Heart right ventricle (tissue), 16 donors: ENCODE measurements at regions not wholly inside any gene's neighbourhood (a gene's known extent, or its start where the extent isn't known, plus 50 kb on each side); places are given as distances from the start of the nearest gene placed in this dataset.

Experiments
- ATAC-seq, 8 donors: fragments of 200-7000 bp; cut with Tn5 transposase; one replicate each; pipeline ENCODE4 v1.9.1; 2020; ENCODE audit warnings: mild to moderate bottlenecking in 8 of 8, moderate library complexity in 8 of 8, moderate number of reproducible peaks in 1 of 8
- DNase-seq, 2 donors: peaks; one replicate each; pipeline ENCODE4 v3.0.0-alpha.2; 2020
- H3K27ac ChIP-seq, 10 donors: fragments of 200-600 bp; sonication (generic) in 2 of 10; one replicate each; pipeline versions ENCODE4 v1.5.0 to v1.8.0; 2020 to 2022; ENCODE audit warnings: mild to moderate bottlenecking in 3 of 10
- H3K27me3 ChIP-seq, 7 donors: fragments of 200-600 bp; one replicate each; pipeline ENCODE4 v1.8.0; 2021 to 2022; ENCODE audit warnings: mild to moderate bottlenecking in 2 of 7
- H3K36me3 ChIP-seq, 9 donors: fragments of 200-600 bp; sonication (generic) in 1 of 9; one replicate each; pipeline versions ENCODE4 v1.5.0 to v1.8.0; 2020 to 2022; ENCODE audit warnings: mild to moderate bottlenecking in 2 of 9
- H3K4me1 ChIP-seq, 9 donors: fragments of 200-600 bp; sonication (generic) in 1 of 9; one replicate each; pipeline versions ENCODE4 v1.5.0 to v1.8.0; 2020 to 2022; ENCODE audit warnings: mild to moderate bottlenecking in 4 of 9
- H3K4me3 ChIP-seq, 10 donors: fragments of 200-600 bp; sonication (generic) in 2 of 10; one replicate each; pipeline versions ENCODE4 v1.5.0 to v1.8.0; 2020 to 2022; ENCODE audit warnings: mild to moderate bottlenecking in 7 of 10, moderate library complexity in 2 of 10
- H3K9me3 ChIP-seq, 11 donors: fragments of 200-600 bp in 10 of 11; sonication (generic) in 2 of 11; one replicate each; pipeline versions ENCODE4 v1.5.0 to v1.8.0; 2013 to 2022; ENCODE audit warnings: mild to moderate bottlenecking in 2 of 11, control low read depth in 1 of 11, moderate library complexity in 1 of 11
- CTCF ChIP-seq, 9 donors: fragments of 200-600 bp; sonication (generic) in 2 of 9; IDR thresholded peaks; one replicate each; pipeline versions ENCODE4 v1.5.0 to v1.8.0; 2021 to 2022; ENCODE audit warnings: antibody characterized with exemption in 9 of 9, mild to moderate bottlenecking in 5 of 9, moderate library complexity in 1 of 9
- WGBS, 2 donors: extraction: QIAGEN DNeasy Blood & Tissue Kit; methylation state at CpG; one replicate each; pipeline ENCODE4 v1.1.7; 2013; ENCODE audit warnings: inconsistent platforms in 1 of 2; 5-methylcytosine and 5-hydroxymethylcytosine counted together
- intact Hi-C, 10 donors: fragments of 100-400 bp; cut with DNase I; formaldehyde crosslinking; loops; one replicate each; pipeline versions ENCODE4 v1.11.1 to v1.14.2; 2022
- donor health status: Arrhythmogenic right ventricular cardiomyopathy.
- donor health status: ischemic (EF 13 %, LVEDD 7.1; RV severe dilation, severe dysfunction).
- donor health status: healthy with polysubstance abuse.
- donor health status: DM: no; HTN: yes; CAD: no.
- donor health status: DM: no; HTN: no; CAD: no.
- donor health status: ischemic (EF 25% LVEDD 6.9; RV normal size, moderate dysfunction).
- donor health status: ischemic (EF 25% LVEDD 5.7; RV mildly dilated, moderate dysfunction).
- donor health status: healthy.
- donor health status: DM: yes; HTN: yes; CAD: no.
- donor health status: Ischemic cardiomyopathy.
- donor health status: ischemic (EF 35%, LVEDD 5.7; RV mildly dilated, moderate dysfunction).
- donor health status: nonischemic (EF 11% LVEDD 7.7; RV severe dilation, severe dysfunction).
- donor health status: DM: yes; HTN: yes; CAD: no.
- donor health status: PGD.
- donor health status: ischemic (EF 29% LVEDD 5.4; RV normal size, mild dysfunction).
- donor health status: nonischemic (EF 23%, LVEDD 6.1; RV moderate dilation, normal function).

GRCh38 chr6:114888241-114888640 lies 545.4 kb upstream of the HS3ST5 start:
- TF ChIP-seq CTCF (IDR thresholded peaks at IDR 0.05) = no peak
- DNase-seq (no peak), ATAC-seq (no peak)
- intact Hi-C loops = no loop called here
- H3K27me3 ChIP-seq = no peaks in the 10 kb centered on the region
- no peak overlapping the region for H3K27ac ChIP-seq
- H3K36me3 ChIP-seq = no peaks in the 10 kb centered on the region
- no peaks in the 10 kb centered on the region for H3K4me1 ChIP-seq
- H3K4me3 ChIP-seq = no peak overlapping the region
- peaks cover 0 to 3% (median 0%) of the 10 kb centered on the region in 11 donors for H3K9me3 ChIP-seq

GRCh38 chr6:114886670-114887436 lies 544.0 kb upstream of the HS3ST5 start:
- Histone ChIP-seq H3K9me3 (peaks cover 0 to 3% (median 0%) of the 10 kb centered on the region in 11 donors), H3K4me3 (no peak overlapping the region), H3K27me3 (no peaks in the 10 kb centered on the region), H3K36me3 (no peaks in the 10 kb centered on the region), H3K4me1 (no peaks in the 10 kb centered on the region), H3K27ac (no peak overlapping the region)
- intact Hi-C loops = no loop called here
- no peak for TF ChIP-seq CTCF (IDR thresholded peaks at IDR 0.05)
- no peak for ATAC-seq
- DNase-seq = no peak

GRCh38 chr6:114879693-114880092 lies 536.9 kb upstream of the HS3ST5 start:
- H3K4me1 ChIP-seq = no peaks in the 10 kb centered on the region
- H3K27me3 ChIP-seq = no peaks in the 10 kb centered on the region
- intact Hi-C loops = no loop called here
- ATAC-seq = no peak
- no peak for DNase-seq
- no peak for TF ChIP-seq CTCF (IDR thresholded peaks at IDR 0.05)
- H3K9me3 ChIP-seq = peaks cover 0 to 5% (median 0%) of the 10 kb centered on the region in 11 donors
- no peak overlapping the region for H3K27ac ChIP-seq
- H3K4me3 ChIP-seq = no peak overlapping the region
- no peaks in the 10 kb centered on the region for H3K36me3 ChIP-seq

GRCh38 chr6:114878091-114878490 lies 535.3 kb upstream of the HS3ST5 start:
- Histone ChIP-seq H3K27ac (no peak overlapping the region), H3K4me1 (no peaks in the 10 kb centered on the region), H3K36me3 (no peaks in the 10 kb centered on the region), H3K27me3 (no peaks in the 10 kb centered on the region), H3K4me3 (no peak overlapping the region), H3K9me3 (peaks cover 0 to 5% (median 0%) of the 10 kb centered on the region in 11 donors)
- intact Hi-C loops = no loop called here
- ATAC-seq (no peak), DNase-seq (no peak)
- 60 to 71% methylated on average over 2 of the region's 2 CpGs for WGBS, 2 donors
- TF ChIP-seq CTCF (IDR thresholded peaks at IDR 0.05) = no peak
